Endothelial cell of umbilical vein (primary cell): ENCODE measurements at regions not wholly inside any gene's neighbourhood (a gene's known extent, or its start where the extent isn't known, plus 50 kb on each side); places are given as distances from the start of the nearest gene placed in this dataset.

ENCODE experiments used
- BruUV-seq: library from RNA; stranded (reverse); fragments of 400-500 nt; replicated peaks from 2 replicates; lab custom pipeline; 2021; lab: Mats Ljungman, UMichigan
- CTCF ChIA-PET: fragments of 300-600, 350-600 bp; sonication (Branson Sonifier 250); formaldehyde crosslinking; loops from one replicate; lab custom pipeline; 2021; ENCODE audit warnings: antibody characterized with exemption, inconsistent platforms; lab: Charles Lee
- POLR2A ChIA-PET: fragments of 300-600, 350-600 bp; sonication (Branson Sonifier 250); formaldehyde crosslinking; loops from one replicate; lab custom pipeline; 2021; ENCODE audit warnings: antibody characterized with exemption, inconsistent platforms; lab: Charles Lee
- DNase-seq: peaks from one replicate; pipeline ENCODE4 v3.0.0-alpha.2; 2011; ENCODE audit warnings: low read depth, low spot score
- FAIRE-seq: peaks from 2 replicates; lab custom pipeline; 2011; peaks lifted over from hg19 to GRCh38; lab: Jason Lieb, UNC
- H2AFZ ChIP-seq: 2 replicates; pipeline ENCODE4 v1.6.0; 2012; ENCODE audit warnings: low read depth, low read length, control low read depth, inconsistent platforms
- H3K27ac ChIP-seq: 2 replicates; pipeline ENCODE4 v1.5.1; 2011; ENCODE audit warnings: low read depth, mild to moderate bottlenecking, control low read depth, low read length, moderate library complexity; ENCODE audit not compliant: insufficient read depth
- H3K27me3 ChIP-seq, 2 experiments: 2 replicates each; pipeline versions ENCODE4 v1.6.0 to v1.6.1; 2011; ENCODE audit warnings: low read length in 2 of 2, mixed read lengths in 1 of 2; ENCODE audit not compliant: control insufficient read depth in 2 of 2, insufficient read depth in 2 of 2
- H3K36me3 ChIP-seq, 2 experiments: 2 replicates in 1 of 2; 3 replicates in 1 of 2; pipeline ENCODE4 v1.5.1; 2011; ENCODE audit warnings: low read length in 2 of 2, mild to moderate bottlenecking in 1 of 2, moderate library complexity in 1 of 2; ENCODE audit not compliant: control insufficient read depth in 2 of 2, insufficient read depth in 2 of 2; ENCODE audit errors: extremely low read depth in 1 of 2
- H3K4me1 ChIP-seq: 3 replicates; pipeline ENCODE4 v1.5.1; 2011; ENCODE audit warnings: mild to moderate bottlenecking, low read length; ENCODE audit not compliant: control insufficient read depth, insufficient read depth; ENCODE audit errors: extremely low read depth
- H3K4me2 ChIP-seq: 2 replicates; pipeline ENCODE4 v1.6.1; 2011; ENCODE audit warnings: low read length, control low read depth, mixed read lengths; ENCODE audit not compliant: insufficient read depth
- H3K4me3 ChIP-seq, 3 experiments: fragments of 200-600 bp in 1 of 3; sonication (generic), shearing (Covaris generic) in 1 of 3; replicated peaks in 1 of 3; 2 replicates each; pipeline ENCODE4 v1.5.1; 2011 to 2016; ENCODE audit warnings: control low read depth in 3 of 3, low read length in 3 of 3, mild to moderate bottlenecking in 2 of 3, inconsistent platforms in 1 of 3, low read depth in 1 of 3, moderate library complexity in 1 of 3; ENCODE audit not compliant: insufficient read depth in 1 of 3
- H3K79me2 ChIP-seq: 2 replicates; pipeline ENCODE4 v1.6.0; 2012; ENCODE audit warnings: low read length, inconsistent platforms; ENCODE audit not compliant: control insufficient read depth, insufficient read depth
- H3K9ac ChIP-seq: replicated peaks from 2 replicates; pipeline ENCODE3; 2011; ENCODE audit warnings: low read length, control low read depth; ENCODE audit not compliant: insufficient read depth; ENCODE audit errors: extremely low read depth
- H3K9me1 ChIP-seq: replicated peaks from 3 replicates; pipeline ENCODE4 v1.6.0; 2011; ENCODE audit warnings: mild to moderate bottlenecking, low read length; ENCODE audit not compliant: control insufficient read depth, insufficient read depth; ENCODE audit errors: extremely low read depth
- H3K9me3 ChIP-seq: replicated peaks from 2 replicates; pipeline ENCODE4 v1.5.1; 2012; ENCODE audit warnings: low read length, inconsistent platforms; ENCODE audit not compliant: control insufficient read depth, insufficient read depth
- H4K20me1 ChIP-seq: replicated peaks from 2 replicates; pipeline ENCODE3; 2011; ENCODE audit warnings: mild to moderate bottlenecking, low read length; ENCODE audit not compliant: control insufficient read depth, insufficient read depth; ENCODE audit errors: extremely low read depth
- CTCF ChIP-seq, 2 donors: IDR thresholded peaks; 1 replicate in 1 of 2; 2 replicates in 1 of 2; pipeline ENCODE4 v1.5.1; 2011; ENCODE audit warnings: low read length in 2 of 2, mild to moderate bottlenecking in 2 of 2, moderate library complexity in 2 of 2, control low read depth in 1 of 2, inconsistent platforms in 1 of 2, low read depth in 1 of 2; ENCODE audit not compliant: insufficient read depth in 1 of 2; ENCODE audit errors: extremely low read depth in 1 of 2
- EZH2 ChIP-seq: IDR thresholded peaks from 2 replicates; pipeline ENCODE4 v1.6.1; 2012; ENCODE audit warnings: borderline replicate concordance, low read depth, mild to moderate bottlenecking, moderate library complexity, low read length, inconsistent platforms; ENCODE audit not compliant: severe bottlenecking
- FOS ChIP-seq: IDR thresholded peaks from 2 replicates; pipeline ENCODE4 v1.6.1; 2011; ENCODE audit warnings: mild to moderate bottlenecking, low read length, moderate library complexity, borderline replicate concordance; ENCODE audit not compliant: insufficient read depth
- GATA2 ChIP-seq: IDR thresholded peaks from 2 replicates; pipeline ENCODE4 v1.7.0; 2011; ENCODE audit warnings: low read depth, mild to moderate bottlenecking, moderate library complexity, mixed read lengths, low read length; ENCODE audit not compliant: insufficient read length, insufficient read depth
- JUN ChIP-seq: IDR thresholded peaks from 2 replicates; pipeline ENCODE4 v1.6.1; 2011; ENCODE audit warnings: borderline replicate concordance, low read depth; ENCODE audit not compliant: insufficient read length, insufficient read depth
- MAX ChIP-seq: IDR thresholded peaks from 2 replicates; pipeline ENCODE4 v1.6.1; 2011; ENCODE audit not compliant: insufficient read depth, insufficient read length
- POLR2A ChIP-seq: IDR thresholded peaks from 2 replicates; pipeline ENCODE4 v1.6.1; 2012; ENCODE audit warnings: low read depth, mild to moderate bottlenecking, control low read depth, low read length
- POLR2AphosphoS5 ChIP-seq: IDR thresholded peaks from 2 replicates; pipeline ENCODE4 v1.6.1; 2012; ENCODE audit warnings: low read depth, mild to moderate bottlenecking, control low read depth, low read length, moderate library complexity; ENCODE audit not compliant: insufficient read depth
- dilution Hi-C: fragments of 300-500 bp; cut with MboI; formaldehyde crosslinking; loops from one replicate; pipeline ENCODE4 v1.15.0; 2019; ENCODE audit warnings: low sequenced_read_pairs; ENCODE audit not compliant: extremely low pct_ligation_motif_present
- intact Hi-C: fragments of 100-400 bp; cut with micrococcal nuclease; formaldehyde crosslinking; loops from one replicate; pipeline ENCODE4 v1.10.0; 2022

DNA sequence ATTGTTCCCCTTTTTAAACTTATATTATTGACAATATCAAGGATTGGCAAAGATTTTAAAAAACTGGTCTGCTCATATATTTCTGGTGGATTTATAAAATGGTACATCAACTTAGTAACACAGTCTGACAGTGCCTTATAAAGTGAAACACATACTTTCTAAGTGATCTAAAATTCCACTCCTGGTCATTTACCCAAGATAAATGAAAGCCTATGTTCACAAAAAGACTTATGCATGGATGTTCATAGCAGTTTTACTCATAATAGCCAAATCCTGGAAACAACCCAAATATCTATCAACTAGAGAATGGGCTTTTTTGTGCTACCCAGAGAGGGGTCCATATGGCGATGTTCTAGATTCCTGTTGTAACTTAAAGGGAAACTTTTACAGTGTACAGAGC is 222.4 kb upstream of the FAM83B start:
- H3K27ac ChIP-seq = no peak overlapping the region
- no peaks in the 10 kb centered on the region for H3K9me1 ChIP-seq
- FAIRE-seq (no peak), DNase-seq (no peak)
- intact Hi-C loops (no loop called here), dilution Hi-C loops (no loop called here)
- no peak overlapping the region for H3K4me2 ChIP-seq
- no peaks in the 10 kb centered on the region for H3K9me3 ChIP-seq
- H2AFZ ChIP-seq = no peak overlapping the region
- H3K27me3 ChIP-seq = no peaks in the 10 kb centered on the region
- H3K36me3 ChIP-seq = no peaks in the 10 kb centered on the region
- TF ChIP-seq GATA2 = no peak
- TF ChIP-seq FOS = no peak
- no peak for TF ChIP-seq CTCF (IDR thresholded peaks at IDR 0.05; ENCODE audit: extremely low read depth in 1 of 2, insufficient read depth in 1 of 2, low read depth in 1 of 2, low read length in 2 of 2)
- no peak for TF ChIP-seq MAX
- TF ChIP-seq POLR2A = no peak
- no peak for TF ChIP-seq JUN
- TF ChIP-seq POLR2AphosphoS5 = no peak
- TF ChIP-seq EZH2 = no peak
- ChIA-PET POLR2A (no interaction called here), CTCF (no interaction called here)
- H3K9ac ChIP-seq = no peak overlapping the region
- H3K79me2 ChIP-seq = no peaks in the 10 kb centered on the region
- no peaks in the 10 kb centered on the region for H4K20me1 ChIP-seq
- no peak overlapping the region for H3K4me3 ChIP-seq
- no TSS peak for BruUV-seq
- no peaks in the 10 kb centered on the region for H3K4me1 ChIP-seq
